ENCODE measurements at regions not wholly inside any gene's neighbourhood (a gene's known extent, or its start where the extent isn't known, plus 50 kb on each side); places are given as distances from the start of the nearest gene placed in this dataset.

DNA sequence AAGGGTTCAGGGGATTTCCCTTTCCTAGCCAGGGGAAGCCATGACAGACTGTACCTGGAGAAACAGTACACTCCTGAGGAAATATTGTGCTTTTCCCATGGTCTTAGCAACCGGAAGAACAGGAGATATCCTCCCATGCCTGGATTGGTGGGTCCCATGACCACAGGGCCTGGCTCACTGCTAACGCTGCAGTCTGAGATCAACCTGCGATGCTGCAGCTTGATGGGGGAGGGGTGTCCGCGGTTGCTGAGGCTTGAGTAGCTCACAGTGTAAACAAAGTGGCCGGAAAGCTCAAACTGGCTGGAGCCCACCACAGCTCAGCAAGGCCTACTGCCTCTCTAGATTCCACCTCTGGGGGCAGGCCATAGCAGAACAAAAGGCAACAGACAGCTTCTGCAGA, 819.5 kb downstream of the TECRL start:
- TF ChIP-seq, protein P1, sequence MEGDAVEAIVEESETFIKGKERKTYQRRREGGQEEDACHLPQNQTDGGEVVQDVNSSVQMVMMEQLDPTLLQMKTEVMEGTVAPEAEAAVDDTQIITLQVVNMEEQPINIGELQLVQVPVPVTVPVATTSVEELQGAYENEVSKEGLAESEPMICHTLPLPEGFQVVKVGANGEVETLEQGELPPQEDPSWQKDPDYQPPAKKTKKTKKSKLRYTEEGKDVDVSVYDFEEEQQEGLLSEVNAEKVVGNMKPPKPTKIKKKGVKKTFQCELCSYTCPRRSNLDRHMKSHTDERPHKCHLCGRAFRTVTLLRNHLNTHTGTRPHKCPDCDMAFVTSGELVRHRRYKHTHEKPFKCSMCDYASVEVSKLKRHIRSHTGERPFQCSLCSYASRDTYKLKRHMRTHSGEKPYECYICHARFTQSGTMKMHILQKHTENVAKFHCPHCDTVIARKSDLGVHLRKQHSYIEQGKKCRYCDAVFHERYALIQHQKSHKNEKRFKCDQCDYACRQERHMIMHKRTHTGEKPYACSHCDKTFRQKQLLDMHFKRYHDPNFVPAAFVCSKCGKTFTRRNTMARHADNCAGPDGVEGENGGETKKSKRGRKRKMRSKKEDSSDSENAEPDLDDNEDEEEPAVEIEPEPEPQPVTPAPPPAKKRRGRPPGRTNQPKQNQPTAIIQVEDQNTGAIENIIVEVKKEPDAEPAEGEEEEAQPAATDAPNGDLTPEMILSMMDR (IDR thresholded peaks at IDR 0.05), result no peak
- TF ChIP-seq POLR2A (IDR thresholded peaks at IDR 0.05) (no peak), POLR2AphosphoS5 (IDR thresholded peaks at IDR 0.05) (no peak)
